ENCODE measurements at regions not wholly inside any gene's neighbourhood (a gene's known extent, or its start where the extent isn't known, plus 50 kb on each side); places are given as distances from the start of the nearest gene placed in this dataset.

GRCh38 chr11:92688416-92688815 lies 281.0 kb upstream of the MTNR1B start:
- TF ChIP-seq CTCF (IDR thresholded peaks at IDR 0.05; ENCODE audit: borderline replicate concordance, control extremely low read depth, extremely low read depth, insufficient read depth, missing control alignments), result no peak
- in situ Hi-C loops (cut with MboI; ENCODE audit: low sequenced_read_pairs, unreplicated experiment), result no loop called here
- DNase-seq (ENCODE audit: low spot score), result no peak

- no peak for TF ChIP-seq CTCF (IDR thresholded peaks at IDR 0.05; ENCODE audit: borderline replicate concordance, control extremely low read depth, extremely low read depth, insufficient read depth, missing control alignments)
- in situ Hi-C loops (cut with MboI; ENCODE audit: low sequenced_read_pairs, unreplicated experiment), result no loop called here
- no peak for DNase-seq (ENCODE audit: low spot score)
These were observed 276.5 kb upstream of the MTNR1B start for GRCh38 chr11:92692826-92693546.

- DNase-seq (ENCODE audit: low spot score), result no peak
- TF ChIP-seq CTCF (IDR thresholded peaks at IDR 0.05; ENCODE audit: borderline replicate concordance, control extremely low read depth, extremely low read depth, insufficient read depth, missing control alignments), result no peak
- in situ Hi-C loops (cut with MboI; ENCODE audit: low sequenced_read_pairs, unreplicated experiment), result no loop called here
These were observed 273.4 kb upstream of the MTNR1B start for GRCh38 chr11:92696076-92696475.

GRCh38 chr11:92697461-92698312 lies 271.8 kb upstream of the MTNR1B start:
- no peak for TF ChIP-seq CTCF (IDR thresholded peaks at IDR 0.05; ENCODE audit: borderline replicate concordance, control extremely low read depth, extremely low read depth, insufficient read depth, missing control alignments)
- in situ Hi-C loops (cut with MboI; ENCODE audit: low sequenced_read_pairs, unreplicated experiment), result no loop called here
- DNase-seq (ENCODE audit: low spot score), result no peak

GRCh38 chr11:92698742-92699141 lies 270.7 kb upstream of the MTNR1B start:
- TF ChIP-seq CTCF (IDR thresholded peaks at IDR 0.05; ENCODE audit: borderline replicate concordance, control extremely low read depth, extremely low read depth, insufficient read depth, missing control alignments), result no peak
- in situ Hi-C loops (cut with MboI; ENCODE audit: low sequenced_read_pairs, unreplicated experiment), result no loop called here
- DNase-seq (ENCODE audit: low spot score), result no peak

GRCh38 chr11:92702037-92702804 lies 267.2 kb upstream of the MTNR1B start:
- TF ChIP-seq CTCF (IDR thresholded peaks at IDR 0.05; ENCODE audit: borderline replicate concordance, control extremely low read depth, extremely low read depth, insufficient read depth, missing control alignments), result no peak
- in situ Hi-C loops (cut with MboI; ENCODE audit: low sequenced_read_pairs, unreplicated experiment), result no loop called here
- DNase-seq (ENCODE audit: low spot score), result no peak
